Nephron progenitor cell (in vitro differentiated cells): ENCODE measurements at regions not wholly inside any gene's neighbourhood (a gene's known extent, or its start where the extent isn't known, plus 50 kb on each side); places are given as distances from the start of the nearest gene placed in this dataset.

ENCODE experiments used
- DNase-seq: peaks from one replicate; pipeline ENCODE4 v3.0.0; 2021
- H3K27ac Mint-ChIP-seq: 2 replicates; pipeline ENCODE4 v1.8.0; 2021; ENCODE audit warnings: mild to moderate bottlenecking, moderate library complexity, mixed read lengths
- H3K27me3 Mint-ChIP-seq: 2 replicates; pipeline ENCODE4 v1.8.0; 2021; ENCODE audit warnings: mild to moderate bottlenecking, low read depth, mixed read lengths; ENCODE audit not compliant: poor library complexity
- H3K36me3 Mint-ChIP-seq: 2 replicates; pipeline ENCODE4 v1.8.0; 2021; ENCODE audit warnings: low read depth, mixed read lengths
- H3K4me1 Mint-ChIP-seq: 2 replicates; pipeline ENCODE4 v1.8.0; 2021; ENCODE audit warnings: mixed read lengths
- H3K4me3 Mint-ChIP-seq: 2 replicates; pipeline ENCODE4 v1.8.0; 2021; ENCODE audit warnings: mild to moderate bottlenecking, moderate library complexity, mixed read lengths
- H3K9me3 Mint-ChIP-seq: 2 replicates; pipeline ENCODE4 v1.8.0; 2021; ENCODE audit warnings: mild to moderate bottlenecking, moderate library complexity, mixed read lengths
- CTCF ChIP-seq: fragments of 200-600 bp; sonication (generic); IDR thresholded peaks from 2 replicates; pipeline ENCODE4 v1.5.0; 2021; ENCODE audit warnings: antibody characterized with exemption

GRCh38 chr1:67607699-67608098 is 77.3 kb upstream of the GADD45A start:
- H3K4me3 Mint-ChIP-seq, result no peak overlapping the region
- peaks cover under 1% of the 10 kb centered on the region for H3K27me3 Mint-ChIP-seq
- H3K27ac Mint-ChIP-seq, result no peak overlapping the region
- TF ChIP-seq CTCF, result no peak
- H3K4me1 Mint-ChIP-seq, result peaks cover 43% of the 10 kb centered on the region
- H3K36me3 Mint-ChIP-seq, result no peaks in the 10 kb centered on the region
- H3K9me3 Mint-ChIP-seq, result peaks cover 5% of the 10 kb centered on the region
- DNase-seq, result no peak

DNA sequence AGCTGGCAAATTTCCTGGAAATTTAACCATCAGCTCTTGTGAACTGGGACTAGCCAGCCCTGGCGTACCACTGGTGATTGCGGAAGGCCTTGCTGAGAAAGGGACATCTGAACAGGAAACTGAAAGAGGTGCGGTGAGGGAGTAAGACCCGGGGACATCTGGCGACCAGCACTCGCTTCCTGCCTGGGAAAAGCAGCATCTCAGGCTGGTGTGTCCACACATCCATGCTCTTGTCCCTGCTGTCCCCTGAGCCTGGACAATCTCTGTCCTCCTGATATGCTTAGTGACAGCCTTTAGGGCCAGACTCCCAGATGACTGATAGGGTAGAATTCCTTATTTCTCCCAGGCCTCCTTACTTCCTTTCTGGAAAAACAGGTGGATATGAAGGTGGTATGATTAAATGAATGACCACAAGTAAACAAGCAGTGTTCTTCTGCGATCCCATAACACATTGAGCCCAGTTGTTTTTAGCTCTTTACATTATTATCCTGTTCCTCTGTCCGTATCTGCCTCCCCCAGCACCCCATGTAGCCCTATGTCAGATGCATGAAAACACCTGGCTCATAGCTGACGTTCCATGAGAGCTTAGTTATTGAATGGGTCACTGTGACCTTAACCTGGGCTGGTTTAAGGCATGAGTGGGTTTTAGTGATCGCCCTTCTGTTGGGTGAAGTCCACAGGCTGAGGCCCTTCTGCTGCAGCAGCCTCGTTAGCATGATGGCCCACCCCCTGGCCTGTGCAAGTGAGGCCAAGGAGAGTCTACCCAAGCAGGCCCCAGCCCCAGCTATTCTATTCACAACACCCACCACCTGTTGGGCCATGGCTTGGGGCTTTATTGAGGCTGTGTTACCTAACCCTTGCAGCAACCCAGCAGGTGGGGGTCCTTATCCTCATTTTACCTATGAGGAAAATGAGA is 76.1 kb upstream of the GADD45A start:
- H3K27me3 Mint-ChIP-seq, result no peaks in the 10 kb centered on the region
- DNase-seq, result no peak
- H3K4me3 Mint-ChIP-seq, result no peak overlapping the region
- H3K27ac Mint-ChIP-seq, result no peak overlapping the region
- no peak for TF ChIP-seq CTCF
- H3K4me1 Mint-ChIP-seq, result peaks cover 50% of the 10 kb centered on the region
- H3K36me3 Mint-ChIP-seq, result no peaks in the 10 kb centered on the region
- peaks cover 3% of the 10 kb centered on the region for H3K9me3 Mint-ChIP-seq

- TF ChIP-seq CTCF, result no peak
- Mint-ChIP-seq H3K36me3 (no peaks in the 10 kb centered on the region), H3K9me3 (peaks cover 5% of the 10 kb centered on the region), H3K4me3 (no peak overlapping the region), H3K27ac (no peak overlapping the region), H3K27me3 (no peaks in the 10 kb centered on the region), H3K4me1 (peaks cover 49% of the 10 kb centered on the region)
- DNase-seq, result no peak
Measured at GRCh38 chr1:67609577-67610341, 75.2 kb upstream of the GADD45A start.

- Mint-ChIP-seq H3K9me3 (peaks cover 10% of the 10 kb centered on the region), H3K4me3 (no peak overlapping the region), H3K4me1 (peaks cover 42% of the 10 kb centered on the region), H3K27ac (no peak overlapping the region), H3K36me3 (no peaks in the 10 kb centered on the region), H3K27me3 (no peaks in the 10 kb centered on the region)
- TF ChIP-seq CTCF, result no peak
- no peak for DNase-seq
Measured at GRCh38 chr1:67610450-67610849, 74.6 kb upstream of the GADD45A start.

- no peak overlapping the region for H3K27ac Mint-ChIP-seq
- H3K9me3 Mint-ChIP-seq, result peaks cover 10% of the 10 kb centered on the region
- no peaks in the 10 kb centered on the region for H3K36me3 Mint-ChIP-seq
- no peak for DNase-seq
- H3K4me3 Mint-ChIP-seq, result no peak overlapping the region
- peaks cover 38% of the 10 kb centered on the region for H3K4me1 Mint-ChIP-seq
- no peak for TF ChIP-seq CTCF
- no peaks in the 10 kb centered on the region for H3K27me3 Mint-ChIP-seq
Measured at GRCh38 chr1:67611846-67612245, 73.2 kb upstream of the GADD45A start.
